Rectal smooth muscle tissue (tissue), 1 donor: ENCODE measurements at regions not wholly inside any gene's neighbourhood (a gene's known extent, or its start where the extent isn't known, plus 50 kb on each side); places are given as distances from the start of the nearest gene placed in this dataset.
"Not testable (repeated sequence)": the region's sequence is repeated elsewhere in the genome, so short reads cannot be mapped to it uniquely, and the experiment has no call there.

Source experiments
- H3K27ac ChIP-seq: one replicate; pipeline ENCODE4 v1.7.0; 2013; ENCODE audit warnings: low read depth, low read length, inconsistent platforms
- H3K27me3 ChIP-seq: one replicate; pipeline ENCODE4 v1.7.0; 2013; ENCODE audit warnings: low read length; ENCODE audit not compliant: control insufficient read depth, insufficient read depth
- H3K36me3 ChIP-seq: one replicate; pipeline ENCODE4 v1.7.0; 2013; ENCODE audit warnings: low read length; ENCODE audit not compliant: control insufficient read depth, insufficient read depth
- H3K4me1 ChIP-seq: one replicate; pipeline ENCODE4 v1.7.0; 2013; ENCODE audit warnings: low read length; ENCODE audit not compliant: control insufficient read depth, insufficient read depth
- H3K4me3 ChIP-seq: one replicate; pipeline ENCODE4 v1.7.0; 2013; ENCODE audit warnings: low read length
- H3K9ac ChIP-seq: one replicate; pipeline ENCODE4 v1.7.0; 2013; ENCODE audit warnings: low read length

DNA sequence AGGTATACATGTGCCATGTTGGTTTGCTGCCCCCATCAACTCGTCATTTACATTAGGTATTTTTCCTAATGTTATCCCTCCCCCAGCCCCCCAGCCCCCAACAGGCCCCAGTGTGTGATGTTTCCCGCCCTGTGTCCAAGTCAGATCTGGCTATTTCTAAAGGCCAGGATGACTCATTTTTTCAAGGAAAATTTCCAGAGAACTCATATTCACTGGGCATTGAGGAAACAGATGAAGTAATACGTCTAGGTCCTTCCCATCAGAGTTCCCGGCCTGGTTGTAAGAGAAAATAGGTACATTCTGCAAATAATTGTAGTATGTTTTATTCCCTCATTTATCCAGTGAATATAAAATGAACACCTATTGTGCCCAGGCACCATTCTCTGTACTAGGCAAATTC, 345.2 kb downstream of the BCL11B start:
- H3K4me1 ChIP-seq = no peaks in the 10 kb centered on the region
- H3K9ac ChIP-seq = no peak overlapping the region
- no peaks in the 10 kb centered on the region for H3K36me3 ChIP-seq
- no peak overlapping the region for H3K4me3 ChIP-seq
- H3K27ac ChIP-seq = no peak overlapping the region
- H3K27me3 ChIP-seq = no peaks in the 10 kb centered on the region

- Histone ChIP-seq H3K27me3 (no peaks in the 10 kb centered on the region), H3K27ac (no peak overlapping the region), H3K4me1 (no peaks in the 10 kb centered on the region)
Observed at GRCh38 chr14:98927986-98928385, 344.0 kb downstream of the BCL11B start.

DNA sequence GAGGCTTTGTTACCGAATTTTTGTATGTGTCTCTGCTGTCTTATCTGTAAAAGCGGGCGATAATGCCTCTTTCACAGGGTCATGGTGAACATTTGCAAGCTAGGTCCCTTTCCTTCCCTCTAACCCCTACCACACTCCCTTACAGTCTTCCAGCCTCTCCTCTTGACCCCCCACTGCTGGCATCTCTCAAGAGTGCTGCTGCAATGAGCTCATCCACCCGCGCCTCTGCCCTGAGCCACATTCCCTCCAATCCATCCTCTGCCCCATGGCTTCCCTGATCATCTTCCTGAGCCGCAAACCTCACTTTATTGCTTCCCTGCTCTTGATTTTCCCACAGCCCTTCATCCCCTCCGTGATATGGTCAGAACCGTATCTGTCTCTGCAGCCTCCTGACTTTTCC, 343.6 kb downstream of the BCL11B start:
- H3K4me3 ChIP-seq = no peak overlapping the region
- no peaks in the 10 kb centered on the region for H3K27me3 ChIP-seq
- no peaks in the 10 kb centered on the region for H3K36me3 ChIP-seq
- H3K9ac ChIP-seq = no peak overlapping the region
- no peaks in the 10 kb centered on the region for H3K4me1 ChIP-seq
- no peak overlapping the region for H3K27ac ChIP-seq

More at GRCh38 chr14:98927986-98928385, 344.0 kb downstream of the BCL11B start:
- Histone ChIP-seq H3K4me3 (no peak overlapping the region), H3K9ac (no peak overlapping the region), H3K36me3 (no peaks in the 10 kb centered on the region)

GRCh38 chr14:98931126-98931525, 340.9 kb downstream of the BCL11B start:
- H3K27me3 ChIP-seq = no peaks in the 10 kb centered on the region

GRCh38 chr14:98931911-98932310, 340.1 kb downstream of the BCL11B start:
- no peak overlapping the region for H3K4me3 ChIP-seq

More at GRCh38 chr14:98931126-98931525, 340.9 kb downstream of the BCL11B start:
- no peak overlapping the region for H3K4me3 ChIP-seq
- H3K4me1 ChIP-seq = no peaks in the 10 kb centered on the region
- H3K9ac ChIP-seq = no peak overlapping the region
- H3K27ac ChIP-seq = no peak overlapping the region
- H3K36me3 ChIP-seq = no peaks in the 10 kb centered on the region

DNA sequence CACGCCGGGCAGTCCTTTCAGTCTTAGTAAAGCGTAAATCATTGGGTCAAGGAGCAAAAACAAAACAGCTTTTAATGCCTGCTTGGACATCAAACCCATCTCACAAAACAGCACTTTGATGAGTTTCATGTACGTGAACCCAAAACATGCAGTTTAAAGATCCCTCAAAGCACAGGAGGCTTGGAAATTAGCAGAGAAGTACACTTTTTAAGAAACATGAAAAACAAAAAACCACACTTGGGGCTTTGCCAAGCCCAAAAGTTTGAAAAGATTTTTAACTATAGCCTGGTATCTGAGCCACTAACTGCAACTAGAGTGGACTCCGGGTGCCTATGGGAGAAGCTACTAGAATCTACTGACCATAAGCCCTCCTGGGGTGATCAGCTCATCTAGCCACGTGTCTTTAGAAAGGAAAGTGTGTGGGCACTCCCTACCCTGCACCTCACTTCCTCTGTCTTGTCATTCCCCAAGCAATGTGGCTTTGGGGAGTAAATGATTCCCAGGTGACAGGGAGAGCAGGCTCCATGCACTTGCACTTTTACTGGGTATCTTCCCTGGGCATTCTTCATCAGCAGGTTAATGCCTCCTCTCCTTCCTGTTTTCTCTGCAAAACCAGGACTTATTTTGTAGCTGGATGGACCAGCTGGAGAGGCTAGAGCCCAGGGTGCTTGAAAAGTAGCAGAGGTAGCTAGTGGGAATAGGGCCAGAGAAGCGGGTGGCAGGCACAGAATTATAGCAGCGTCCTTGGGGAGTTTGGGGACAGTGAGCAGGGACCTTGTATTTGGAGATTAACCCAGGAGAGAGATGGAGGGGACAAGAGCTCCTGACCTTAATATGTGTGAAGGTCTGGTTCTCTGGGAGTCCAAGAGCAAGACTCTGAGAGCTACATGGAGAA, 339.3 kb downstream of the BCL11B start:
- H3K4me1 ChIP-seq = no peaks in the 10 kb centered on the region
- no peak overlapping the region for H3K9ac ChIP-seq
- H3K36me3 ChIP-seq = no peaks in the 10 kb centered on the region
- H3K27ac ChIP-seq = no peak overlapping the region
- H3K27me3 ChIP-seq = no peaks in the 10 kb centered on the region
- H3K4me3 ChIP-seq = no peak overlapping the region

More at GRCh38 chr14:98931911-98932310, 340.1 kb downstream of the BCL11B start:
- H3K36me3 ChIP-seq = no peaks in the 10 kb centered on the region
- H3K4me1 ChIP-seq = no peaks in the 10 kb centered on the region
- no peak overlapping the region for H3K27ac ChIP-seq
- no peaks in the 10 kb centered on the region for H3K27me3 ChIP-seq
- H3K9ac ChIP-seq = no peak overlapping the region

DNA sequence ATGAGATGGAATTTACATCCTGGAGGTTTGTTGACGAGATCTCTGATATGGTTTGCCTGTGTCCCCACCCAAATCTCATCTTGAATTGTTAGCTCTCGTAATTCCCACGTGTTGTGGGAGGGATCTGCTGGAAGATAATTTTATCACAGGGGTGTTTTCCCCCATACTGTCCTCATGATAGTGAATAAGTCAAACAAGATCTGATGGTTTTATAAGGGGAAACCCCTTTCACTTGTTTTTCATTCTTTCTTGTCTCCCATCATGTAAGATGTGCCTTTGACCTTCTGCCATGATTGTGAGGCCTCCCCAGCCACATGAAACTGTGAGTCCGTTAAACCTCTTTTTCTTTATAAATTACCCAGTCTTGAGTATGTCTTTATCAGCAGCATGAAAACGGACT, 337.4 kb downstream of the BCL11B start:
- not testable (repeated sequence) for H3K27ac ChIP-seq, H3K4me1 ChIP-seq, H3K9ac ChIP-seq, H3K36me3 ChIP-seq, H3K4me3 ChIP-seq, H3K27me3 ChIP-seq

GRCh38 chr14:98935921-98936320, 336.1 kb downstream of the BCL11B start:
- no peaks in the 10 kb centered on the region for H3K4me1 ChIP-seq
- H3K36me3 ChIP-seq = no peaks in the 10 kb centered on the region
- H3K4me3 ChIP-seq = no peak overlapping the region
- no peak overlapping the region for H3K27ac ChIP-seq
- H3K9ac ChIP-seq = no peak overlapping the region
- no peaks in the 10 kb centered on the region for H3K27me3 ChIP-seq

DNA sequence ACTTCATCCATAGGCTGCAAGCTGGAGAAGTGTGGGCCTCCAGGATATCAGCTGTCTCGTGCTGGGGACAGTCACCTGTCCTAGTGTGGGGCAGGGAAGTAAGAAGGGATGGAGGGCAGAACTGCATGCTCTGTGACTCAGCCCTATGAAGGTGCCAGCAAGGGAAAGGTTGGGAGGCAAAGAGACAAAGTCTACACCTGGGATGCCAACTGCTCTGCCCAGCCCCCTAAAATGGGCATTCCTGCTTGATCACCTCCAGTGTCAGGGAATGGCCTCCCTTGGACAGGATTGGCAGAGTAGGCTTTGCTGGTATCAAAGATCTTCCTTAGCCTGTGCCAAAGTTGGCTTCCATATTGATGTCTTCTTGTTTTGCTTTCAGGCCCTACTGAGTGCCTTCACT, 335.0 kb downstream of the BCL11B start:
- no peak overlapping the region for H3K4me3 ChIP-seq
- H3K27me3 ChIP-seq = no peaks in the 10 kb centered on the region
- no peaks in the 10 kb centered on the region for H3K36me3 ChIP-seq
- no peak overlapping the region for H3K9ac ChIP-seq
- no peak overlapping the region for H3K27ac ChIP-seq
- no peaks in the 10 kb centered on the region for H3K4me1 ChIP-seq

- H3K36me3 ChIP-seq = no peaks in the 10 kb centered on the region
- no peaks in the 10 kb centered on the region for H3K27me3 ChIP-seq
- no peak overlapping the region for H3K9ac ChIP-seq
- H3K27ac ChIP-seq = no peak overlapping the region
- no peaks in the 10 kb centered on the region for H3K4me1 ChIP-seq
- H3K4me3 ChIP-seq = no peak overlapping the region
Observed at GRCh38 chr14:98937712-98938505, 334.1 kb downstream of the BCL11B start.

GRCh38 chr14:98940693-98941437, 331.1 kb downstream of the BCL11B start:
- Histone ChIP-seq H3K4me3 (no peak overlapping the region), H3K4me1 (no peaks in the 10 kb centered on the region), H3K27ac (no peak overlapping the region), H3K36me3 (no peaks in the 10 kb centered on the region), H3K9ac (no peak overlapping the region), H3K27me3 (no peaks in the 10 kb centered on the region)

GRCh38 chr14:98941481-98941880, 330.5 kb downstream of the BCL11B start:
- Histone ChIP-seq H3K27me3 (no peaks in the 10 kb centered on the region), H3K4me3 (no peak overlapping the region), H3K27ac (no peak overlapping the region), H3K9ac (no peak overlapping the region), H3K4me1 (no peaks in the 10 kb centered on the region), H3K36me3 (no peaks in the 10 kb centered on the region)
